Mucosa of descending colon (tissue), 3 donors: ENCODE measurements at regions not wholly inside any gene's neighbourhood (a gene's known extent, or its start where the extent isn't known, plus 50 kb on each side); places are given as distances from the start of the nearest gene placed in this dataset.
"Not testable (repeated sequence)": the region's sequence is repeated elsewhere in the genome, so short reads cannot be mapped to it uniquely, and the experiment has no call there.

Experiments used
- ATAC-seq: fragments of 200-7000 bp; cut with Tn5 transposase; one replicate; pipeline ENCODE4 v1.9.1; 2020; ENCODE audit warnings: mild to moderate bottlenecking, moderate library complexity
- DNase-seq, 3 donors: peaks; one replicate each; pipeline ENCODE4 v3.0.0-alpha.2; 2020
- H3K36me3 ChIP-seq: fragments of 200-600 bp; one replicate; pipeline ENCODE4 v1.8.0; 2021; ENCODE audit warnings: low read depth, mild to moderate bottlenecking
- H3K4me1 ChIP-seq: fragments of 200-600 bp; one replicate; pipeline ENCODE4 v1.8.0; 2021; ENCODE audit warnings: low read depth, mild to moderate bottlenecking
- H3K4me3 ChIP-seq: fragments of 200-600 bp; one replicate; pipeline ENCODE4 v1.8.0; 2021; ENCODE audit warnings: mild to moderate bottlenecking
- H3K9me3 ChIP-seq: fragments of 200-600 bp; one replicate; pipeline ENCODE4 v1.8.0; 2021; ENCODE audit warnings: mild to moderate bottlenecking
- CTCF ChIP-seq: fragments of 200-600 bp; IDR thresholded peaks from one replicate; pipeline ENCODE4 v1.8.0; 2022; ENCODE audit warnings: antibody characterized with exemption, mild to moderate bottlenecking
- intact Hi-C, 2 donors: fragments of 100-400 bp; cut with DNase I in 1 of 2; cut with micrococcal nuclease in 1 of 2; formaldehyde crosslinking; loops; one replicate each; pipeline versions ENCODE4 v1.11.0 to v1.11.1; 2022; cut with DNase I, micrococcal nuclease
- donor health status: DM: no; HTN: no; CAD: no; lungs with moderate emphysema.
- donor health status: DM: no; HTN: no; CAD: no.
- donor health status: DM: no; HTN: yes; CAD: no.

- intact Hi-C loops: no loop called here
- H3K4me3 ChIP-seq: no peak overlapping the region
- no peak for TF ChIP-seq CTCF
- H3K36me3 ChIP-seq: no peaks in the 10 kb centered on the region
- ATAC-seq (no peak), DNase-seq (no peak)
- H3K9me3 ChIP-seq: peaks cover 63% of the 10 kb centered on the region
- no peaks in the 10 kb centered on the region for H3K4me1 ChIP-seq
These were observed 363.6 kb downstream of the ANKRD30A start for GRCh38 chr10:37488792-37489657.

GRCh38 chr10:37480596-37480995 is 355.2 kb downstream of the ANKRD30A start:
- H3K4me1 ChIP-seq, H3K36me3 ChIP-seq, H3K4me3 ChIP-seq, ATAC-seq, DNase-seq, intact Hi-C loops: not testable (repeated sequence)
- H3K9me3 ChIP-seq: peaks cover 47% of the 10 kb centered on the region

- no peak for DNase-seq
- Histone ChIP-seq H3K9me3 (peaks cover 50% of the 10 kb centered on the region), H3K36me3 (no peaks in the 10 kb centered on the region), H3K4me3 (no peak overlapping the region), H3K4me1 (no peaks in the 10 kb centered on the region)
- intact Hi-C loops: no loop called here
- ATAC-seq: no peak
- no peak for TF ChIP-seq CTCF
These were observed 354.1 kb downstream of the ANKRD30A start for GRCh38 chr10:37479469-37479868.

GRCh38 chr10:37478381-37478780 is 353.0 kb downstream of the ANKRD30A start:
- DNase-seq (no peak), ATAC-seq (no peak)
- Histone ChIP-seq H3K4me1 (no peaks in the 10 kb centered on the region), H3K4me3 (no peak overlapping the region), H3K9me3 (peaks cover 52% of the 10 kb centered on the region), H3K36me3 (no peaks in the 10 kb centered on the region)
- intact Hi-C loops: no loop called here
- TF ChIP-seq CTCF: no peak

GRCh38 chr10:37476285-37476684 is 350.9 kb downstream of the ANKRD30A start:
- no peaks in the 10 kb centered on the region for H3K4me1 ChIP-seq
- H3K4me3 ChIP-seq: no peak overlapping the region
- no peak for DNase-seq
- H3K36me3 ChIP-seq: no peaks in the 10 kb centered on the region
- intact Hi-C loops: no loop called here
- peaks cover 56% of the 10 kb centered on the region for H3K9me3 ChIP-seq
- no peak for TF ChIP-seq CTCF
- ATAC-seq: no peak

- no peak for TF ChIP-seq CTCF
- H3K36me3 ChIP-seq: no peaks in the 10 kb centered on the region
- H3K4me1 ChIP-seq: no peaks in the 10 kb centered on the region
- H3K9me3 ChIP-seq: peaks cover 64% of the 10 kb centered on the region
- no peak for ATAC-seq
- no peak overlapping the region for H3K4me3 ChIP-seq
- no peak for DNase-seq
- intact Hi-C loops: no loop called here
These were observed 349.2 kb downstream of the ANKRD30A start for GRCh38 chr10:37474645-37475044.
